WTC11 (cell line): ENCODE measurements at regions not wholly inside any gene's neighbourhood (a gene's known extent, or its start where the extent isn't known, plus 50 kb on each side); places are given as distances from the start of the nearest gene placed in this dataset.

ENCODE experiments used
- ATAC-seq: fragments of 200-7000 bp; cut with Tn5 transposase; 2 replicates; pipeline ENCODE4 v1.10.0; 2021; ENCODE audit warnings: mild to moderate bottlenecking, moderate library complexity
- CTCF ChIA-PET: fragments of 300-600 bp; sonication (Branson Sonifier 250); formaldehyde crosslinking; loops from one replicate; lab custom pipeline; 2021; ENCODE audit warnings: antibody characterized with exemption; lab: Charles Lee
- POLR2A ChIA-PET: fragments of 350-600 bp; sonication (Branson Sonifier 250); formaldehyde crosslinking; loops from one replicate; lab custom pipeline; 2021; ENCODE audit warnings: antibody characterized with exemption; lab: Charles Lee
- DNase-seq: peaks from one replicate; pipeline ENCODE4 v3.0.0; 2021; ENCODE audit warnings: low spot score
- H3K27ac Mint-ChIP-seq: 2 replicates; pipeline ENCODE4 v1.8.0; 2021; ENCODE audit warnings: mixed read lengths
- H3K27me3 Mint-ChIP-seq: 2 replicates; pipeline ENCODE4 v1.8.0; 2021; ENCODE audit warnings: low read depth, mild to moderate bottlenecking, moderate library complexity, mixed read lengths
- H3K36me3 Mint-ChIP-seq: 2 replicates; pipeline ENCODE4 v1.8.0; 2021; ENCODE audit warnings: mixed read lengths
- H3K4me1 Mint-ChIP-seq: 2 replicates; pipeline ENCODE4 v1.8.0; 2022; ENCODE audit warnings: mixed read lengths
- H3K4me3 Mint-ChIP-seq: 2 replicates; pipeline ENCODE4 v1.8.0; 2021; ENCODE audit warnings: mild to moderate bottlenecking, moderate library complexity, mixed read lengths
- H3K9me3 Mint-ChIP-seq: 2 replicates; pipeline ENCODE4 v1.8.0; 2021; ENCODE audit warnings: mixed read lengths
- CBFB ChIP-seq: sonication (generic); formaldehyde crosslinking; IDR thresholded peaks from 2 replicates; pipeline ENCODE4 v1.8.1; 2022; ENCODE audit warnings: mild to moderate bottlenecking, low read depth, missing genetic modification reagents
- E2F5 ChIP-seq: sonication (generic); formaldehyde crosslinking; IDR thresholded peaks from 2 replicates; pipeline ENCODE4 v1.8.1; 2022; ENCODE audit warnings: mild to moderate bottlenecking, moderate library complexity, missing genetic modification reagents
- ERG ChIP-seq: fragments of 250-450 bp; sonication (Bioruptor Pico); IDR thresholded peaks from 2 replicates; pipeline ENCODE4 v1.8.0; 2021; ENCODE audit warnings: mild to moderate bottlenecking
- MXD4 ChIP-seq: fragments of 250-450 bp; sonication (Bioruptor Pico); IDR thresholded peaks from 2 replicates; pipeline ENCODE4 v1.8.0; 2021; ENCODE audit warnings: mild to moderate bottlenecking, moderate library complexity, borderline replicate concordance
- MYBL2 ChIP-seq: sonication (generic); formaldehyde crosslinking; IDR thresholded peaks from 2 replicates; pipeline ENCODE4 v1.8.1; 2023; ENCODE audit warnings: mild to moderate bottlenecking, moderate library complexity, missing genetic modification reagents
- PRDM15 ChIP-seq: sonication (generic); formaldehyde crosslinking; IDR thresholded peaks from 2 replicates; pipeline ENCODE4 v1.8.0; 2022; ENCODE audit warnings: missing genetic modification reagents
- SMAD3 ChIP-seq: sonication (generic); formaldehyde crosslinking; IDR thresholded peaks from 2 replicates; pipeline ENCODE4 v1.8.0; 2022; ENCODE audit warnings: missing genetic modification reagents, mild to moderate bottlenecking, borderline replicate concordance
- SOX15 ChIP-seq: fragments of 250-450 bp; sonication (Bioruptor Pico); IDR thresholded peaks from 2 replicates; pipeline ENCODE4 v1.9.0; 2021; ENCODE audit warnings: mild to moderate bottlenecking
- ZBTB43 ChIP-seq: sonication (generic); formaldehyde crosslinking; IDR thresholded peaks from 2 replicates; pipeline ENCODE4 v1.8.1; 2023; ENCODE audit warnings: mild to moderate bottlenecking, missing genetic modification reagents
- ZNF263 ChIP-seq: sonication (generic); formaldehyde crosslinking; IDR thresholded peaks from 2 replicates; pipeline ENCODE4 v1.8.1; 2022; ENCODE audit warnings: low read depth, mild to moderate bottlenecking, moderate library complexity, missing genetic modification reagents
- ZNF317 ChIP-seq: sonication (generic); formaldehyde crosslinking; IDR thresholded peaks from 2 replicates; pipeline ENCODE4 v1.8.1; 2023; ENCODE audit warnings: low read depth, mild to moderate bottlenecking, moderate library complexity, missing genetic modification reagents, borderline replicate concordance
- ZNF425 ChIP-seq: fragments of 250-450 bp; sonication (Bioruptor Pico); conservative IDR thresholded peaks from 2 replicates; pipeline ENCODE4 v1.9.0; 2021; ENCODE audit warnings: mild to moderate bottlenecking
- ZSCAN18 ChIP-seq: fragments of 250-450 bp; sonication (Bioruptor Pico); IDR thresholded peaks from 2 replicates; pipeline ENCODE4 v2.1.2; 2022; ENCODE audit warnings: mild to moderate bottlenecking, moderate library complexity
- TF ChIP-seq, protein P1 (sequence below): sonication (generic); formaldehyde crosslinking; IDR thresholded peaks from 2 replicates; pipeline ENCODE4 v1.8.1; 2022; ENCODE audit warnings: missing genetic modification reagents, borderline replicate concordance
- TF ChIP-seq, protein P2 (sequence below): sonication (generic); formaldehyde crosslinking; IDR thresholded peaks from 2 replicates; pipeline ENCODE4 v1.8.0; 2023; ENCODE audit warnings: missing genetic modification reagents

DNA sequence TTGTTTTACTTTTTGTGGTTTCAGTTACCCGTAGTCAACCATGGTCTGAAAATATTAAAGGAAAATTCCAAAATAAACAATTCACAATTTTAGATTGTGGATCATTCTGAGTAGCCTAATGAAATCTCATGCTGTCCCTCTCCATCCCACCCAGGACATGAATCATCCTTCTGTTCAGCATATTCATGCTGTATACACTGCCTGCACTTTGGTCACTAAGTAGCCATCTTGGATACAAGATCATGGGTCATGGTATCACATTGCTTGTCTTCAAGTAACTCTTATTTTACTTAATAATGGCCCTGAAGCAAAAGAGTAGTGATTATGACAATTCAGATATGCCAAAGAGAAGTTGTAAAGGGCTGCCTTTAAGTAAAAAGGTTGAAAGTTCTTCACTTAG, 536.5 kb upstream of the ACO1 start (continued):
- no peak for TF ChIP-seq ZNF317
- no peak for TF ChIP-seq ERG (CRISPR knock-in tag)
- TF ChIP-seq SOX15, result no peak
- TF ChIP-seq ZNF263 (CRISPR knock-in tag), result no peak
- no peak for TF ChIP-seq ZSCAN18 (CRISPR knock-in tag)
- TF ChIP-seq ZNF425, result no peak

- DNase-seq (no peak), ATAC-seq (peak; percentile 50)
- no peak overlapping the region for H3K27ac Mint-ChIP-seq
- H3K4me3 Mint-ChIP-seq, result no peak overlapping the region
- CTCF ChIA-PET, result no interaction called here
- H3K4me1 Mint-ChIP-seq, result no peaks in the 10 kb centered on the region
- H3K27me3 Mint-ChIP-seq, result no peaks in the 10 kb centered on the region; the same call in 1 of the 2 replicates
- H3K9me3 Mint-ChIP-seq, result peaks cover 3% of the 10 kb centered on the region
- TF ChIP-seq, protein P1, sequence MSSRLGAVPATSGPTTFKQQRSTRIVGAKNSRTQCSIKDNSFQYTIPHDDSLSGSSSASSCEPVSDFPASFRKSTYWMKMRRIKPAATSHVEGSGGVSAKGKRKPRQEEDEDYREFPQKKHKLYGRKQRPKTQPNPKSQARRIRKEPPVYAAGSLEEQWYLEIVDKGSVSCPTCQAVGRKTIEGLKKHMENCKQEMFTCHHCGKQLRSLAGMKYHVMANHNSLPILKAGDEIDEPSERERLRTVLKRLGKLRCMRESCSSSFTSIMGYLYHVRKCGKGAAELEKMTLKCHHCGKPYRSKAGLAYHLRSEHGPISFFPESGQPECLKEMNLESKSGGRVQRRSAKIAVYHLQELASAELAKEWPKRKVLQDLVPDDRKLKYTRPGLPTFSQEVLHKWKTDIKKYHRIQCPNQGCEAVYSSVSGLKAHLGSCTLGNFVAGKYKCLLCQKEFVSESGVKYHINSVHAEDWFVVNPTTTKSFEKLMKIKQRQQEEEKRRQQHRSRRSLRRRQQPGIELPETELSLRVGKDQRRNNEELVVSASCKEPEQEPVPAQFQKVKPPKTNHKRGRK, result no peak
- POLR2A ChIA-PET, result no interaction called here
- H3K36me3 Mint-ChIP-seq, result no peaks in the 10 kb centered on the region
These were observed 535.7 kb upstream of the ACO1 start for GRCh38 chr9:31848505-31849285.

GRCh38 chr9:31854187-31854586, 530.3 kb upstream of the ACO1 start:
- POLR2A ChIA-PET, result no interaction called here
- no peak overlapping the region for H3K27ac Mint-ChIP-seq
- H3K36me3 Mint-ChIP-seq, result no peaks in the 10 kb centered on the region
- peaks cover 8% of the 10 kb centered on the region; the same call in 1 of the 2 replicates for H3K9me3 Mint-ChIP-seq
- no peak for TF ChIP-seq SMAD3
- no peak for TF ChIP-seq ZSCAN18 (CRISPR knock-in tag)
- no peak for TF ChIP-seq PRDM15 (CRISPR knock-in tag)
- no peak for TF ChIP-seq CBFB
- TF ChIP-seq MXD4, result no peak
- no peak for TF ChIP-seq MYBL2 (CRISPR knock-in tag)
- TF ChIP-seq ZBTB43, result no peak
- TF ChIP-seq, protein P2, sequence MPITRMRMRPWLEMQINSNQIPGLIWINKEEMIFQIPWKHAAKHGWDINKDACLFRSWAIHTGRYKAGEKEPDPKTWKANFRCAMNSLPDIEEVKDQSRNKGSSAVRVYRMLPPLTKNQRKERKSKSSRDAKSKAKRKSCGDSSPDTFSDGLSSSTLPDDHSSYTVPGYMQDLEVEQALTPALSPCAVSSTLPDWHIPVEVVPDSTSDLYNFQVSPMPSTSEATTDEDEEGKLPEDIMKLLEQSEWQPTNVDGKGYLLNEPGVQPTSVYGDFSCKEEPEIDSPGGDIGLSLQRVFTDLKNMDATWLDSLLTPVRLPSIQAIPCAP (CRISPR knock-in tag), result no peak
- no peak for TF ChIP-seq E2F5
- no peak overlapping the region for H3K4me3 Mint-ChIP-seq
- CTCF ChIA-PET, result no interaction called here
- DNase-seq, result no peak
- no peak for ATAC-seq
- H3K4me1 Mint-ChIP-seq, result peaks cover 4% of the 10 kb centered on the region
- H3K27me3 Mint-ChIP-seq, result peaks cover 4% of the 10 kb centered on the region
